HUES6 (cell line): ENCODE measurements at regions not wholly inside any gene's neighbourhood (a gene's known extent, or its start where the extent isn't known, plus 50 kb on each side); places are given as distances from the start of the nearest gene placed in this dataset.
"Not testable (repeated sequence)": the region's sequence is repeated elsewhere in the genome, so short reads cannot be mapped to it uniquely, and the experiment has no call there.

Experiments
- H3K27ac ChIP-seq: 2 replicates; pipeline ENCODE4 v1.7.0; 2013; ENCODE audit warnings: low read depth, mild to moderate bottlenecking, low read length, inconsistent platforms
- H3K27me3 ChIP-seq: 2 replicates; pipeline ENCODE4 v1.6.1; 2013; ENCODE audit warnings: low read length; ENCODE audit not compliant: control insufficient read depth, insufficient read depth
- H3K36me3 ChIP-seq: 2 replicates; pipeline ENCODE4 v1.6.1; 2013; ENCODE audit warnings: low read length; ENCODE audit not compliant: control insufficient read depth, insufficient read depth
- H3K4me1 ChIP-seq: 2 replicates; pipeline ENCODE4 v1.6.1; 2013; ENCODE audit warnings: low read length; ENCODE audit not compliant: control insufficient read depth, insufficient read depth
- H3K4me3 ChIP-seq: 2 replicates; pipeline ENCODE4 v1.5.1; 2013; ENCODE audit warnings: low read depth, low read length
- H3K9ac ChIP-seq: one replicate; pipeline ENCODE4 v1.6.1; 2013; ENCODE audit warnings: mild to moderate bottlenecking, low read length
- H3K9me3 ChIP-seq: 2 replicates; pipeline ENCODE4 v1.6.1; 2013; ENCODE audit warnings: low read depth, low read length; ENCODE audit not compliant: control insufficient read depth, insufficient read depth

- not testable (repeated sequence) for H3K4me1 ChIP-seq, H3K9ac ChIP-seq, H3K9me3 ChIP-seq, H3K27ac ChIP-seq, H3K4me3 ChIP-seq, H3K36me3 ChIP-seq, H3K27me3 ChIP-seq
Measured at GRCh38 chr3:159316706-159317105, 514.9 kb downstream of the MFSD1 start.

GRCh38 chr3:159319156-159319555 is 517.3 kb downstream of the MFSD1 start:
- Histone ChIP-seq H3K27me3 (no peaks in the 10 kb centered on the region), H3K27ac (no peak overlapping the region), H3K9ac (no peak overlapping the region), H3K4me3 (no peak overlapping the region), H3K9me3 (no peaks in the 10 kb centered on the region), H3K4me1 (no peaks in the 10 kb centered on the region), H3K36me3 (no peaks in the 10 kb centered on the region)

- H3K27me3 ChIP-seq = no peaks in the 10 kb centered on the region
- no peak overlapping the region for H3K9ac ChIP-seq
- H3K36me3 ChIP-seq = no peaks in the 10 kb centered on the region
- H3K27ac ChIP-seq = no peak overlapping the region
- H3K4me1 ChIP-seq = no peaks in the 10 kb centered on the region
- no peaks in the 10 kb centered on the region for H3K9me3 ChIP-seq
- H3K4me3 ChIP-seq = no peak overlapping the region
Measured at GRCh38 chr3:159322322-159322939, 520.6 kb downstream of the MFSD1 start.

- H3K27me3 ChIP-seq = no peaks in the 10 kb centered on the region
- no peak overlapping the region for H3K9ac ChIP-seq
- H3K27ac ChIP-seq = no peak overlapping the region
- H3K4me3 ChIP-seq = no peak overlapping the region
- H3K4me1 ChIP-seq = no peaks in the 10 kb centered on the region
- no peaks in the 10 kb centered on the region for H3K9me3 ChIP-seq
- no peaks in the 10 kb centered on the region for H3K36me3 ChIP-seq
Measured at GRCh38 chr3:159323848-159324247, 522.0 kb downstream of the MFSD1 start.

- Histone ChIP-seq H3K4me1 (no peaks in the 10 kb centered on the region), H3K4me3 (no peak overlapping the region), H3K27ac (no peak overlapping the region), H3K9me3 (no peaks in the 10 kb centered on the region), H3K9ac (no peak overlapping the region), H3K27me3 (no peaks in the 10 kb centered on the region), H3K36me3 (no peaks in the 10 kb centered on the region)
Measured at GRCh38 chr3:159326998-159327397, 525.1 kb downstream of the MFSD1 start.

- Histone ChIP-seq H3K36me3 (no peaks in the 10 kb centered on the region), H3K9me3 (no peaks in the 10 kb centered on the region), H3K9ac (no peak overlapping the region), H3K27me3 (no peaks in the 10 kb centered on the region), H3K4me3 (no peak overlapping the region), H3K4me1 (no peaks in the 10 kb centered on the region), H3K27ac (no peak overlapping the region)
Measured at GRCh38 chr3:159332535-159333099, 530.8 kb downstream of the MFSD1 start.

- Histone ChIP-seq H3K4me3 (no peak overlapping the region), H3K9ac (no peak overlapping the region), H3K9me3 (no peaks in the 10 kb centered on the region), H3K4me1 (no peaks in the 10 kb centered on the region), H3K27me3 (no peaks in the 10 kb centered on the region), H3K27ac (no peak overlapping the region), H3K36me3 (no peaks in the 10 kb centered on the region)
Measured at GRCh38 chr3:159339131-159339530, 537.3 kb downstream of the MFSD1 start.

GRCh38 chr3:159340877-159341500 is 539.1 kb downstream of the MFSD1 start:
- H3K27me3 ChIP-seq = no peaks in the 10 kb centered on the region
- H3K9ac ChIP-seq = no peak overlapping the region
- H3K4me1 ChIP-seq = no peaks in the 10 kb centered on the region
- H3K36me3 ChIP-seq = no peaks in the 10 kb centered on the region
- H3K9me3 ChIP-seq = no peaks in the 10 kb centered on the region
- H3K27ac ChIP-seq = no peak overlapping the region
- no peak overlapping the region for H3K4me3 ChIP-seq

GRCh38 chr3:159346271-159346903 is 544.5 kb downstream of the MFSD1 start:
- no peaks in the 10 kb centered on the region for H3K4me1 ChIP-seq
- no peak overlapping the region for H3K4me3 ChIP-seq
- H3K9me3 ChIP-seq = no peaks in the 10 kb centered on the region
- no peak overlapping the region for H3K27ac ChIP-seq
- H3K27me3 ChIP-seq = no peaks in the 10 kb centered on the region
- no peak overlapping the region for H3K9ac ChIP-seq
- H3K36me3 ChIP-seq = no peaks in the 10 kb centered on the region

GRCh38 chr3:159348431-159348830 is 546.6 kb downstream of the MFSD1 start:
- H3K4me1 ChIP-seq = no peaks in the 10 kb centered on the region
- H3K36me3 ChIP-seq = no peaks in the 10 kb centered on the region
- H3K27me3 ChIP-seq = no peaks in the 10 kb centered on the region
- no peak overlapping the region for H3K4me3 ChIP-seq
- H3K9ac ChIP-seq = no peak overlapping the region
- H3K27ac ChIP-seq = no peak overlapping the region
- H3K9me3 ChIP-seq = no peaks in the 10 kb centered on the region

GRCh38 chr3:159356606-159357005 is 554.8 kb downstream of the MFSD1 start:
- Histone ChIP-seq H3K9ac (no peak overlapping the region), H3K4me3 (no peak overlapping the region), H3K27me3 (no peaks in the 10 kb centered on the region), H3K27ac (no peak overlapping the region), H3K4me1 (0 out of 2 replicates have a peak, but pooled peaks cover 4% of the 10 kb centered on the region), H3K9me3 (no peaks in the 10 kb centered on the region), H3K36me3 (no peaks in the 10 kb centered on the region)
